ENCODE measurements at regions not wholly inside any gene's neighbourhood (a gene's known extent, or its start where the extent isn't known, plus 50 kb on each side); places are given as distances from the start of the nearest gene placed in this dataset.

DNA sequence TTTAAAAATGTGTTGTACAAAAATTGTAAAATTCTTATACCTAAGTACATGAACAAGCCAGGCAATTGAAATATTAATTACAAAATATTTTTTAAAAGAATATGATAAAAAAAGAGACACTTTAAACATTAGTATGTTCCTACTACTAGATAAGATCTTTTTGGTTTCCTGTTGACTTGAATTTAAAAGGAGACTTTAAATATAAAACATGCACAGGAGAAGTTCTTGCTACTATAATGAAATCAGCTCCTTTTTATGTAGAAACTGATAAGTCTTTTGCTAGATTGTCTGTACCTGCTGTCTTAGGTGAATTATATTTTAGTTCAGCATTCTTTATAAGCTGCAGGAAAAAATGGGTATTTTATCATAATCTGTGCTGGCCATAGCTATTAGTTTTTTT, 140.2 kb downstream of the TNFSF13B start:
- Histone ChIP-seq H3K36me3 (ENCODE audit: control insufficient read depth, insufficient read depth, low read length) (no peaks in the 10 kb centered on the region), H3K4me3 (ENCODE audit: low read depth, low read length) (no peak overlapping the region), H3K27me3 (ENCODE audit: control insufficient read depth, insufficient read depth, low read length) (no peaks in the 10 kb centered on the region)
- ChIA-PET POLR2A (no interaction called here), CTCF (no interaction called here)
- TF ChIP-seq CTCF (IDR thresholded peaks at IDR 0.05; ENCODE audit: insufficient read depth, low read depth, low read length): no peak
- no peak for DNase-seq (ENCODE audit: low read depth)

- Histone ChIP-seq H3K27me3 (ENCODE audit: control insufficient read depth, insufficient read depth, low read length) (no peaks in the 10 kb centered on the region), H3K4me3 (ENCODE audit: low read depth, low read length) (no peak overlapping the region), H3K36me3 (ENCODE audit: control insufficient read depth, insufficient read depth, low read length) (no peaks in the 10 kb centered on the region)
- POLR2A ChIA-PET: no interaction called here
- CTCF ChIA-PET: no interaction called here
- no peak for TF ChIP-seq CTCF (IDR thresholded peaks at IDR 0.05; ENCODE audit: insufficient read depth, low read depth, low read length)
- no peak for DNase-seq (ENCODE audit: low read depth)
Observed at GRCh38 chr13:108419768-108420167, 150.2 kb downstream of the TNFSF13B start.

- CTCF ChIA-PET: no interaction called here
- POLR2A ChIA-PET: no interaction called here
- H3K27me3 ChIP-seq (ENCODE audit: control insufficient read depth, insufficient read depth, low read length): no peaks in the 10 kb centered on the region
- TF ChIP-seq CTCF (IDR thresholded peaks at IDR 0.05; ENCODE audit: insufficient read depth, low read depth, low read length): no peak
- no peak for DNase-seq (ENCODE audit: low read depth)
- H3K36me3 ChIP-seq (ENCODE audit: control insufficient read depth, insufficient read depth, low read length): no peaks in the 10 kb centered on the region
- no peak overlapping the region for H3K4me3 ChIP-seq (ENCODE audit: low read depth, low read length)
Observed at GRCh38 chr13:108425056-108425455, 155.5 kb downstream of the TNFSF13B start.

DNA sequence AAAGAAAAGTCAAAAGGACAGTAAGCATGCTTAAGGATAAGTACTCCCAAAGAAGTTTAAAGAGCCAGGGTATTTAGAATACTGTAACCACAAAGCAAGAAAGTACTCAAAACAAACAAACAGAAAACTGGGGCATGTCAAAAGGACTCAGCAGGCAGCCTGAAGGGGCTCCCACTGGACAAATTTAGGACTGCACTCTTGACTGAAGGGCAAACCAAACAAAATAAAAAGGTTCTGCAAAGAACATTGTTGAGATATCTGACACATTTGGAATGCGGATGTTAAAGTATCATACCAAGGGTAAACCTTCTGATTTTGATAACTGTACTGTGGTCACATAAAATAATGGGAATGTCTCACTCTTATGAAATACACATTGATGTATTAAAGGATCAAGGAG, 157.4 kb downstream of the TNFSF13B start:
- TF ChIP-seq CTCF (IDR thresholded peaks at IDR 0.05; ENCODE audit: insufficient read depth, low read depth, low read length): no peak
- Histone ChIP-seq H3K27me3 (ENCODE audit: control insufficient read depth, insufficient read depth, low read length) (no peaks in the 10 kb centered on the region), H3K4me3 (ENCODE audit: low read depth, low read length) (no peak overlapping the region), H3K36me3 (ENCODE audit: control insufficient read depth, insufficient read depth, low read length) (no peaks in the 10 kb centered on the region)
- POLR2A ChIA-PET: no interaction called here
- no peak for DNase-seq (ENCODE audit: low read depth)
- CTCF ChIA-PET: no interaction called here

DNA sequence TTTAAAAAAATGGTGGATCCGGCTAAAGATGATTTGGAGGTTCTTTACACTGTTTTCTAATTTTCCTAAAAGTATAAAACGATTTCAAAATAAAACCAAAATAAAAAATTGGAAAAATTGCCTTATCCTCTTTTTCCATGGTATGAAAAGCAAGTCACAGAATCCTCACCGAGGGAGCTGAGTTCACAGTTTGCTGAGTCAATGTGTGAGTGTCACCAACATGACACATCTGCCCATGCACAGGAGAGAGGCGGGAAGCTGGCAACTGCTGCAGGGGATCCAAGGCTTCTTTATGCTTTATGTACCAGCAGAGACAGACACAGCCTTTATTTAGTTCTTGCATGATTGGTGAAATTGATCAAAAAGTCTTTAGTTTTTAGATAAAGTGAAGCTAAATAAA, 157.8 kb downstream of the TNFSF13B start:
- ChIA-PET POLR2A (no interaction called here), CTCF (no interaction called here)
- Histone ChIP-seq H3K36me3 (ENCODE audit: control insufficient read depth, insufficient read depth, low read length) (no peaks in the 10 kb centered on the region), H3K4me3 (ENCODE audit: low read depth, low read length) (no peak overlapping the region), H3K27me3 (ENCODE audit: control insufficient read depth, insufficient read depth, low read length) (no peaks in the 10 kb centered on the region)
- TF ChIP-seq CTCF (IDR thresholded peaks at IDR 0.05; ENCODE audit: insufficient read depth, low read depth, low read length): no peak
- no peak for DNase-seq (ENCODE audit: low read depth)

Data from BJ (cell line).